H1 (cell line): ENCODE measurements at regions not wholly inside any gene's neighbourhood (a gene's known extent, or its start where the extent isn't known, plus 50 kb on each side); places are given as distances from the start of the nearest gene placed in this dataset.

Experiments
- CBX5 ChIP-seq: fragments of 300-800, 300-1000 bp; sonication (generic); IDR thresholded peaks from 2 replicates; pipeline ENCODE4 v1.7.1; 2016; ENCODE audit warnings: antibody characterized with exemption, low read length, low read depth
- CHD2 ChIP-seq: IDR thresholded peaks from 2 replicates; pipeline ENCODE4 v1.6.1; 2012; ENCODE audit warnings: low read length, improper control_type of control experiment
- KDM1A ChIP-seq: fragments of 200-600, 300-600 bp; sonication (generic); IDR thresholded peaks from 2 replicates; pipeline ENCODE4 v1.7.1; 2016; ENCODE audit warnings: mild to moderate bottlenecking, low read length, borderline replicate concordance
- MAFK ChIP-seq: IDR thresholded peaks from 2 replicates; pipeline ENCODE4 v1.6.1; 2012; ENCODE audit warnings: low read depth, mild to moderate bottlenecking, improper control_type of control experiment, low read length
- SAP30 ChIP-seq: fragments of 300-600 bp; sonication (generic); IDR thresholded peaks from 2 replicates; pipeline ENCODE4 v1.7.1; 2012; ENCODE audit warnings: low read length, moderate library complexity, mild to moderate bottlenecking, inconsistent platforms; ENCODE audit not compliant: insufficient read depth, insufficient replicate concordance
- TEAD4 ChIP-seq: IDR thresholded peaks from 2 replicates; pipeline ENCODE4 v1.6.1; 2012; ENCODE audit warnings: low read depth, low read length, inconsistent platforms, mixed read lengths
- TF ChIP-seq, protein P1 (sequence below): fragments of 300-600 bp; sonication (generic); IDR thresholded peaks from 2 replicates; pipeline ENCODE4 v1.7.1; 2012; ENCODE audit warnings: low read length, moderate library complexity, mild to moderate bottlenecking, inconsistent platforms; ENCODE audit not compliant: insufficient replicate concordance
- TF ChIP-seq, protein P2 (sequence below): IDR thresholded peaks from 2 replicates; pipeline ENCODE4 v1.6.1; 2012; ENCODE audit warnings: low read length, inconsistent platforms
- TF ChIP-seq, protein P3 (sequence below): IDR thresholded peaks from 2 replicates; pipeline ENCODE4 v1.6.1; 2011; ENCODE audit warnings: low read length, improper control_type of control experiment

DNA sequence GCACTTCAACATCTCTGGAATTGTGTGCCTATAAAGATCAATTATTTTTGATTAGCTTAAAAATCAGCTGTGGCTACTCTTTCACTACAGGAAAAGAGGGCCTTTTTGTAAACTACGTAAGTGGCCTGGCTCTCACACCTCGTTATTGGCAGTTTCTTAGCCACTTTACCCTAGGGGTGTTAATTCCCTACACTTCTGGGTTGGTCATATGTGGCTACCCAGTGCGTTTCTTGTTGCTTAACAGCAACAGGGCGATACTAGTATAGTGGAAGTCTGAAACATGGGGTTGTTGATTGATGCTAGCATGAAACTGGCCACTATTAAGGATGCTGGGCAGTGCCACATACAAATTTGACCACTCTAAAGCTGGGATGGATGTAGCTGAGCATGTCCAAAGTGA, 174.7 kb upstream of the CDH12 start (continued):
- TF ChIP-seq, protein P1, sequence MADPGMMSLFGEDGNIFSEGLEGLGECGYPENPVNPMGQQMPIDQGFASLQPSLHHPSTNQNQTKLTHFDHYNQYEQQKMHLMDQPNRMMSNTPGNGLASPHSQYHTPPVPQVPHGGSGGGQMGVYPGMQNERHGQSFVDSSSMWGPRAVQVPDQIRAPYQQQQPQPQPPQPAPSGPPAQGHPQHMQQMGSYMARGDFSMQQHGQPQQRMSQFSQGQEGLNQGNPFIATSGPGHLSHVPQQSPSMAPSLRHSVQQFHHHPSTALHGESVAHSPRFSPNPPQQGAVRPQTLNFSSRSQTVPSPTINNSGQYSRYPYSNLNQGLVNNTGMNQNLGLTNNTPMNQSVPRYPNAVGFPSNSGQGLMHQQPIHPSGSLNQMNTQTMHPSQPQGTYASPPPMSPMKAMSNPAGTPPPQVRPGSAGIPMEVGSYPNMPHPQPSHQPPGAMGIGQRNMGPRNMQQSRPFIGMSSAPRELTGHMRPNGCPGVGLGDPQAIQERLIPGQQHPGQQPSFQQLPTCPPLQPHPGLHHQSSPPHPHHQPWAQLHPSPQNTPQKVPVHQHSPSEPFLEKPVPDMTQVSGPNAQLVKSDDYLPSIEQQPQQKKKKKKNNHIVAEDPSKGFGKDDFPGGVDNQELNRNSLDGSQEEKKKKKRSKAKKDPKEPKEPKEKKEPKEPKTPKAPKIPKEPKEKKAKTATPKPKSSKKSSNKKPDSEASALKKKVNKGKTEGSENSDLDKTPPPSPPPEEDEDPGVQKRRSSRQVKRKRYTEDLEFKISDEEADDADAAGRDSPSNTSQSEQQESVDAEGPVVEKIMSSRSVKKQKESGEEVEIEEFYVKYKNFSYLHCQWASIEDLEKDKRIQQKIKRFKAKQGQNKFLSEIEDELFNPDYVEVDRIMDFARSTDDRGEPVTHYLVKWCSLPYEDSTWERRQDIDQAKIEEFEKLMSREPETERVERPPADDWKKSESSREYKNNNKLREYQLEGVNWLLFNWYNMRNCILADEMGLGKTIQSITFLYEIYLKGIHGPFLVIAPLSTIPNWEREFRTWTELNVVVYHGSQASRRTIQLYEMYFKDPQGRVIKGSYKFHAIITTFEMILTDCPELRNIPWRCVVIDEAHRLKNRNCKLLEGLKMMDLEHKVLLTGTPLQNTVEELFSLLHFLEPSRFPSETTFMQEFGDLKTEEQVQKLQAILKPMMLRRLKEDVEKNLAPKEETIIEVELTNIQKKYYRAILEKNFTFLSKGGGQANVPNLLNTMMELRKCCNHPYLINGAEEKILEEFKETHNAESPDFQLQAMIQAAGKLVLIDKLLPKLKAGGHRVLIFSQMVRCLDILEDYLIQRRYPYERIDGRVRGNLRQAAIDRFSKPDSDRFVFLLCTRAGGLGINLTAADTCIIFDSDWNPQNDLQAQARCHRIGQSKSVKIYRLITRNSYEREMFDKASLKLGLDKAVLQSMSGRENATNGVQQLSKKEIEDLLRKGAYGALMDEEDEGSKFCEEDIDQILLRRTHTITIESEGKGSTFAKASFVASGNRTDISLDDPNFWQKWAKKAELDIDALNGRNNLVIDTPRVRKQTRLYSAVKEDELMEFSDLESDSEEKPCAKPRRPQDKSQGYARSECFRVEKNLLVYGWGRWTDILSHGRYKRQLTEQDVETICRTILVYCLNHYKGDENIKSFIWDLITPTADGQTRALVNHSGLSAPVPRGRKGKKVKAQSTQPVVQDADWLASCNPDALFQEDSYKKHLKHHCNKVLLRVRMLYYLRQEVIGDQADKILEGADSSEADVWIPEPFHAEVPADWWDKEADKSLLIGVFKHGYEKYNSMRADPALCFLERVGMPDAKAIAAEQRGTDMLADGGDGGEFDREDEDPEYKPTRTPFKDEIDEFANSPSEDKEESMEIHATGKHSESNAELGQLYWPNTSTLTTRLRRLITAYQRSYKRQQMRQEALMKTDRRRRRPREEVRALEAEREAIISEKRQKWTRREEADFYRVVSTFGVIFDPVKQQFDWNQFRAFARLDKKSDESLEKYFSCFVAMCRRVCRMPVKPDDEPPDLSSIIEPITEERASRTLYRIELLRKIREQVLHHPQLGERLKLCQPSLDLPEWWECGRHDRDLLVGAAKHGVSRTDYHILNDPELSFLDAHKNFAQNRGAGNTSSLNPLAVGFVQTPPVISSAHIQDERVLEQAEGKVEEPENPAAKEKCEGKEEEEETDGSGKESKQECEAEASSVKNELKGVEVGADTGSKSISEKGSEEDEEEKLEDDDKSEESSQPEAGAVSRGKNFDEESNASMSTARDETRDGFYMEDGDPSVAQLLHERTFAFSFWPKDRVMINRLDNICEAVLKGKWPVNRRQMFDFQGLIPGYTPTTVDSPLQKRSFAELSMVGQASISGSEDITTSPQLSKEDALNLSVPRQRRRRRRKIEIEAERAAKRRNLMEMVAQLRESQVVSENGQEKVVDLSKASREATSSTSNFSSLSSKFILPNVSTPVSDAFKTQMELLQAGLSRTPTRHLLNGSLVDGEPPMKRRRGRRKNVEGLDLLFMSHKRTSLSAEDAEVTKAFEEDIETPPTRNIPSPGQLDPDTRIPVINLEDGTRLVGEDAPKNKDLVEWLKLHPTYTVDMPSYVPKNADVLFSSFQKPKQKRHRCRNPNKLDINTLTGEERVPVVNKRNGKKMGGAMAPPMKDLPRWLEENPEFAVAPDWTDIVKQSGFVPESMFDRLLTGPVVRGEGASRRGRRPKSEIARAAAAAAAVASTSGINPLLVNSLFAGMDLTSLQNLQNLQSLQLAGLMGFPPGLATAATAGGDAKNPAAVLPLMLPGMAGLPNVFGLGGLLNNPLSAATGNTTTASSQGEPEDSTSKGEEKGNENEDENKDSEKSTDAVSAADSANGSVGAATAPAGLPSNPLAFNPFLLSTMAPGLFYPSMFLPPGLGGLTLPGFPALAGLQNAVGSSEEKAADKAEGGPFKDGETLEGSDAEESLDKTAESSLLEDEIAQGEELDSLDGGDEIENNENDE = no peak
- TF ChIP-seq, protein P2, sequence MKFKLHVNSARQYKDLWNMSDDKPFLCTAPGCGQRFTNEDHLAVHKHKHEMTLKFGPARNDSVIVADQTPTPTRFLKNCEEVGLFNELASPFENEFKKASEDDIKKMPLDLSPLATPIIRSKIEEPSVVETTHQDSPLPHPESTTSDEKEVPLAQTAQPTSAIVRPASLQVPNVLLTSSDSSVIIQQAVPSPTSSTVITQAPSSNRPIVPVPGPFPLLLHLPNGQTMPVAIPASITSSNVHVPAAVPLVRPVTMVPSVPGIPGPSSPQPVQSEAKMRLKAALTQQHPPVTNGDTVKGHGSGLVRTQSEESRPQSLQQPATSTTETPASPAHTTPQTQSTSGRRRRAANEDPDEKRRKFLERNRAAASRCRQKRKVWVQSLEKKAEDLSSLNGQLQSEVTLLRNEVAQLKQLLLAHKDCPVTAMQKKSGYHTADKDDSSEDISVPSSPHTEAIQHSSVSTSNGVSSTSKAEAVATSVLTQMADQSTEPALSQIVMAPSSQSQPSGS = no peak
- no peak for TF ChIP-seq SAP30
- TF ChIP-seq, protein P3, sequence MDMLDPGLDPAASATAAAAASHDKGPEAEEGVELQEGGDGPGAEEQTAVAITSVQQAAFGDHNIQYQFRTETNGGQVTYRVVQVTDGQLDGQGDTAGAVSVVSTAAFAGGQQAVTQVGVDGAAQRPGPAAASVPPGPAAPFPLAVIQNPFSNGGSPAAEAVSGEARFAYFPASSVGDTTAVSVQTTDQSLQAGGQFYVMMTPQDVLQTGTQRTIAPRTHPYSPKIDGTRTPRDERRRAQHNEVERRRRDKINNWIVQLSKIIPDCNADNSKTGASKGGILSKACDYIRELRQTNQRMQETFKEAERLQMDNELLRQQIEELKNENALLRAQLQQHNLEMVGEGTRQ = no peak
- no peak for TF ChIP-seq TEAD4
- no peak for TF ChIP-seq CHD2
- no peak for TF ChIP-seq KDM1A
- TF ChIP-seq CBX5 = no peak
- TF ChIP-seq MAFK = no peak
